ENCODE measurements at regions not wholly inside any gene's neighbourhood (a gene's known extent, or its start where the extent isn't known, plus 50 kb on each side); places are given as distances from the start of the nearest gene placed in this dataset.

- TF ChIP-seq, protein P1, sequence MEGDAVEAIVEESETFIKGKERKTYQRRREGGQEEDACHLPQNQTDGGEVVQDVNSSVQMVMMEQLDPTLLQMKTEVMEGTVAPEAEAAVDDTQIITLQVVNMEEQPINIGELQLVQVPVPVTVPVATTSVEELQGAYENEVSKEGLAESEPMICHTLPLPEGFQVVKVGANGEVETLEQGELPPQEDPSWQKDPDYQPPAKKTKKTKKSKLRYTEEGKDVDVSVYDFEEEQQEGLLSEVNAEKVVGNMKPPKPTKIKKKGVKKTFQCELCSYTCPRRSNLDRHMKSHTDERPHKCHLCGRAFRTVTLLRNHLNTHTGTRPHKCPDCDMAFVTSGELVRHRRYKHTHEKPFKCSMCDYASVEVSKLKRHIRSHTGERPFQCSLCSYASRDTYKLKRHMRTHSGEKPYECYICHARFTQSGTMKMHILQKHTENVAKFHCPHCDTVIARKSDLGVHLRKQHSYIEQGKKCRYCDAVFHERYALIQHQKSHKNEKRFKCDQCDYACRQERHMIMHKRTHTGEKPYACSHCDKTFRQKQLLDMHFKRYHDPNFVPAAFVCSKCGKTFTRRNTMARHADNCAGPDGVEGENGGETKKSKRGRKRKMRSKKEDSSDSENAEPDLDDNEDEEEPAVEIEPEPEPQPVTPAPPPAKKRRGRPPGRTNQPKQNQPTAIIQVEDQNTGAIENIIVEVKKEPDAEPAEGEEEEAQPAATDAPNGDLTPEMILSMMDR (IDR thresholded peaks at IDR 0.05; ENCODE audit: low read depth, low read length): no peak
- no peak for TF ChIP-seq EZH2phosphoT487 (IDR thresholded peaks at IDR 0.05; ENCODE audit: low read depth)
Observed at GRCh38 chr4:119684463-119684862, 55.9 kb upstream of the PDE5A start.

Measured in OCI-LY3 (cell line).